Hematopoietic multipotent progenitor cell (in vitro differentiated cells): ENCODE measurements at regions not wholly inside any gene's neighbourhood (a gene's known extent, or its start where the extent isn't known, plus 50 kb on each side); places are given as distances from the start of the nearest gene placed in this dataset.

Experiments used
- DNase-seq, 3 donors: peaks; one replicate each; pipeline ENCODE4 v3.0.0-alpha.2; 2011 to 2015; ENCODE audit warnings: low read depth in 2 of 3, low spot score in 2 of 3

GRCh38 chr2:5544205-5544786 is 147.9 kb upstream of the SOX11 start:
- DNase-seq: no peak

DNA sequence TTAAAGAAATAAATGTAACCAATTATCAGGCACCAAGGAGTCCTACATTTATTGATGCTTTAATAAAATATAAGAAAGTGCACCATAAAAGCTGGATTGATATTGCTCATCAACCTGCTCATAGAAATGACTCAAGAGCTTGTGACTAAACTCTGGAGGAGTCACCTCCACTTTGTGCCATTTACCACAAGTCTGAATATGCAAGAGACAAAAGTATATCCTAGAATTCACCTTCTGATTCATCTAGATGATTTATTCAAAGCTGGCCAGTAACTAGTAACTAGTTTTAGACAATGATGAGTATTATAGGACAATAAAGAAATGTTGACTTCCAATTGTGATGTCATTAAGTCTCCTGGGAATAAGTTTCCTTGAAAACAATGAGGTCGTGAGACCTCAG is 146.0 kb upstream of the SOX11 start:
- no peak for DNase-seq

DNA sequence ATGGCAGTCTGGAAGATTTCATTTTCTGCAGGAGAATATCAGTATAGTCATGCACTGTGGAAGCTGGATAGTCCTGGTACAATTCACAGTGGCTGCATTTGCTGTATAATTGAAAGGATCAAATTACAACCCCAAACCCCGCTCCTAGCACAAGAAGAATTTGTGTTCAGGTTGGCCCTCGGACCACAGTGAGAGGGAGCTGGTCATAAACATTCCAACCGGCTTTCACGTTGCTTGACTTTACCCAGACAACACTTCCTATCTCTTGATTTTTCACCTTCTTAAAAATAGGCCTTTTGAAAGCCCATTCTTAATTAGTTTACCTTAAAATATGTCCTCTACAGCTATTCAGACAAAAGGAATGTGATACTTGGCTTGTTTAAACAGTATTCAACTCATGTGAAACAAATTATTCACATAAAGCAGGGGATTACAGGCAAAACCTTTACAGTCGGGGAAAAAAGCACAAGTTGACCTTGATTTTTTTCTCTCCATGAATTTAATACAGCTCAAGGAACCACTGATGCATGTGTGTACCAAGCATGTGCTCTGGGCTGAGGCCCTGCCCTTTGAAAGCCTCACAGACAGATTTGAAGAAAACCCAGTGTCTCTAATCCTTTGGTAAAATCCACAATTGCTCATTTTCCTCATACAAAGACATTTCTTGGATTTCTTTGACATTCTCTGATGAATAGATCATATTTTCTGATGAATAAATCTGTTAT is 143.0 kb upstream of the SOX11 start:
- DNase-seq: no peak

DNA sequence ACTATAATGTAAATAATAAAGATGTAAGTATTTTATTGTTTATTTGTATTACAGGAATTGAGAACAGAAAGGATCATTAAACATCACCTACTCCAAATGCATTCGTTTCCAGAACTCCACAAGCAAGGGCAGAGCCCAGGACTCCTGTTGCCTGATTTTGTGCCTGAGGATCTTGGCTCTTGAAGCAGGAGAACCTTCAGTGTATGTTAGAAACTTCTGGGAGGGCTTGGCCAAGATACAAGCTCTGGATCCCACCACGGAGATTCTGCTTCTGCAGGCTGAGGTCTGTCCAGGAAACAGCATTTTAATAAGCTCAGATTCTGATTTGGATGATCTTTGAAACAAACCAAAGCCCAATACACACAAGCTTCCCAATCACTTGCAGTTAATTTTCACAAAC is 142.4 kb upstream of the SOX11 start:
- DNase-seq: no peak

GRCh38 chr2:5555636-5556035 is 136.5 kb upstream of the SOX11 start:
- no peak for DNase-seq

GRCh38 chr2:5561006-5561405 is 131.2 kb upstream of the SOX11 start:
- DNase-seq: no peak

DNA sequence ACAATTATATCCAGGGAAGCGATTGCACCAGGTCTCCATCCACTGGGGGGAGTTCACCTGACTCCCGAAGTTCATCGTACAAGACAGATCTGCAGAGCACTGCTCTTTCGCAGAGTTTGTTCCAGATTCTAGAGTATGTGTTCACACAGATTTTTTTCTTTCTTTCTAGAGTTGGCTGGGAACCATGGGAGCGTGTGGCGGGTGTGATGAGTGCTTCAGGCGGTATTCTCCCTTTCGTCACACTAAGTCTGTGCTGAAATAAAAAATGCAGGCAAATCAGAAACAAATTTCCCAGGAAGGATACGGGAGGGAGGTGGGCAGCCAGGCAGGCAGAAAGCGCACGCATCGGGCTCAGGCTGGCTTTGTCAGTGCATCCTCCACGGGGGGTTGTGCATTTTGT is 129.8 kb upstream of the SOX11 start:
- no peak for DNase-seq

- no peak for DNase-seq
Measured at GRCh38 chr2:5562865-5563264, 129.3 kb upstream of the SOX11 start.

GRCh38 chr2:5563411-5563810 is 128.8 kb upstream of the SOX11 start:
- no peak for DNase-seq

GRCh38 chr2:5569256-5569655 is 122.9 kb upstream of the SOX11 start:
- DNase-seq: no peak

- DNase-seq: no peak
Measured at GRCh38 chr2:5576015-5576414, 116.2 kb upstream of the SOX11 start.

GRCh38 chr2:5587766-5588165 is 104.4 kb upstream of the SOX11 start:
- DNase-seq: no peak

GRCh38 chr2:5588601-5589000 is 103.6 kb upstream of the SOX11 start:
- no peak for DNase-seq

- DNase-seq: no peak
Measured at GRCh38 chr2:5589183-5589582, 103.0 kb upstream of the SOX11 start.

GRCh38 chr2:5590886-5591285 is 101.3 kb upstream of the SOX11 start:
- DNase-seq: no peak

GRCh38 chr2:5592916-5593315 is 99.3 kb upstream of the SOX11 start:
- no peak for DNase-seq

GRCh38 chr2:5594249-5594695 is 97.9 kb upstream of the SOX11 start:
- DNase-seq: no peak

DNA sequence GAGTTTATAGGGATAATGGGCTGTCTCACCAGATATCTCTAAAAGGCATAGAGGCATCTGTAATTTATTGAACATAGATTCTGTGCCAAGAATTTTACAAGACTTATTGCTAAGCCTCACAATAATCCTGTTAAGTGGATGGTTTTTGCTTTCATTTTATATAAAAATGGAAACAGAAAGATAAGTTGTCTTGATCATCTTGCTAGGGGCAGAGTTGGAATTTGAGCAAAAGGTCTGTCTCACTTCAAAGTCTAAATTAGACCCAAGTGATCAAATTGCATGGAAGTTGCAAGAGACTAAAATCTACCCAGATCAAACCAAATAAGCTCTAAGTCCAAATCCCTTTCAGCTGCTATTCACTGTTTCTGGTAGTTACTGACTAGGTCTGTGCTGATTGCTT is 95.3 kb upstream of the SOX11 start:
- no peak for DNase-seq

GRCh38 chr2:5598156-5598555 is 94.0 kb upstream of the SOX11 start:
- DNase-seq: no peak

GRCh38 chr2:5609201-5609600 is 83.0 kb upstream of the SOX11 start:
- no peak for DNase-seq

DNA sequence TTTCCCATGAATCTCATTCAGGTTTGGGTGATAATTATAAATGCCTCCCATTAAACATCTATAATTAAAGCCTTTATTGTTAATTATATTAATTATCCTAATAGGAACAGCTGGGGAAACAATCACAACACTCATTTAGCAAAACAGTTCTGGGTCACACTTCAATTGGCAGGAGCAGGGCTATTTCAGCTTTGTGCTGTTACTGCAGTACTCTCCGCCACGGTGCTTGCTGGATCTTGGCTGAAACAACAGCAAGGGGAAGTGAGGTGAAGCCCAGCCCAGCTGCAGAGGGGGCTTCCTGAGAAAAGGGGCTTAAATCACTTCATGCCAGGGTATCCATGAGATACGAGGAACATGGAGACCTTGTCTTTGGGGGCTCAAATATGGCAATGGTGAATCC is 79.5 kb upstream of the SOX11 start:
- no peak for DNase-seq

- no peak for DNase-seq
Measured at GRCh38 chr2:5616019-5616418, 76.2 kb upstream of the SOX11 start.

- no peak for DNase-seq
Measured at GRCh38 chr2:5617358-5617757, 74.8 kb upstream of the SOX11 start.
